BJ (cell line): ENCODE measurements at regions not wholly inside any gene's neighbourhood (a gene's known extent, or its start where the extent isn't known, plus 50 kb on each side); places are given as distances from the start of the nearest gene placed in this dataset.
"Not testable (repeated sequence)": the region's sequence is repeated elsewhere in the genome, so short reads cannot be mapped to it uniquely, and the experiment has no call there.

Experiments used
- CTCF ChIA-PET: fragments of 350-600 bp; formaldehyde crosslinking; extraction: SDS; loops from one replicate; lab custom pipeline; 2021; ENCODE audit warnings: antibody characterized with exemption, inconsistent platforms; lab: Yijun Ruan, JAX
- POLR2A ChIA-PET: fragments of 300-600 bp; sonication (Branson Sonifier 250); formaldehyde crosslinking; extraction: SDS; loops from one replicate; lab custom pipeline; 2021; ENCODE audit warnings: antibody characterized with exemption; lab: Charles Lee
- DNase-seq: peaks from one replicate; pipeline ENCODE4 v3.0.0-alpha.2; 2011; ENCODE audit warnings: low read depth
- H3K27me3 ChIP-seq: 2 replicates; pipeline ENCODE4 v1.6.0; 2011; ENCODE audit warnings: low read length; ENCODE audit not compliant: control insufficient read depth, insufficient read depth
- H3K36me3 ChIP-seq: 2 replicates; pipeline ENCODE4 v1.5.1; 2011; ENCODE audit warnings: low read length; ENCODE audit not compliant: control insufficient read depth, insufficient read depth
- H3K4me3 ChIP-seq: 2 replicates; pipeline ENCODE4 v1.5.1; 2011; ENCODE audit warnings: low read depth, mild to moderate bottlenecking, control low read depth, low read length
- TF ChIP-seq, protein P1 (sequence below): IDR thresholded peaks from 2 replicates; pipeline ENCODE4 v1.5.1; 2011; ENCODE audit warnings: low read depth, mild to moderate bottlenecking, control low read depth, inconsistent platforms, low read length, moderate library complexity; ENCODE audit not compliant: insufficient read depth

DNA sequence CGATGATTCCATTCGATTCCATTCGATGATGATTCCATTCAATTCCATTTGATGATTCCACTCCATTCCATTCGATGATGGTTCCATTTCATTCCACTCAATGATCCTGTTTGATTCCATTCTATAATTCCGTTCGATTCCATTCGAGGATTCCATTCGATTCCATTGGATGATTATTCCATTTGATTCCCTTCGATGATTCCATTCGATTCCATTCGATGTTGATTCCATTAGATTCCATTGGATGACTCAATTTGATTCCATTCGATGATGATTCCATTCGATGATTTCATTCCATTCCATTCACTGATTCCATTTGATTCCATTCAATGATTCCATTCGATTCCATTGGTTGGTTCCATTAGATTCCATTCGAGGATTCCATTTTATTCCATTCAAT lies 1084.4 kb downstream of the RPIA start:
- ChIA-PET CTCF (no interaction called here), POLR2A (no interaction called here)
- DNase-seq: no peak
- Histone ChIP-seq H3K36me3 (no peaks in the 10 kb centered on the region), H3K4me3 (no peak overlapping the region), H3K27me3 (no peaks in the 10 kb centered on the region)
- TF ChIP-seq, protein P1, sequence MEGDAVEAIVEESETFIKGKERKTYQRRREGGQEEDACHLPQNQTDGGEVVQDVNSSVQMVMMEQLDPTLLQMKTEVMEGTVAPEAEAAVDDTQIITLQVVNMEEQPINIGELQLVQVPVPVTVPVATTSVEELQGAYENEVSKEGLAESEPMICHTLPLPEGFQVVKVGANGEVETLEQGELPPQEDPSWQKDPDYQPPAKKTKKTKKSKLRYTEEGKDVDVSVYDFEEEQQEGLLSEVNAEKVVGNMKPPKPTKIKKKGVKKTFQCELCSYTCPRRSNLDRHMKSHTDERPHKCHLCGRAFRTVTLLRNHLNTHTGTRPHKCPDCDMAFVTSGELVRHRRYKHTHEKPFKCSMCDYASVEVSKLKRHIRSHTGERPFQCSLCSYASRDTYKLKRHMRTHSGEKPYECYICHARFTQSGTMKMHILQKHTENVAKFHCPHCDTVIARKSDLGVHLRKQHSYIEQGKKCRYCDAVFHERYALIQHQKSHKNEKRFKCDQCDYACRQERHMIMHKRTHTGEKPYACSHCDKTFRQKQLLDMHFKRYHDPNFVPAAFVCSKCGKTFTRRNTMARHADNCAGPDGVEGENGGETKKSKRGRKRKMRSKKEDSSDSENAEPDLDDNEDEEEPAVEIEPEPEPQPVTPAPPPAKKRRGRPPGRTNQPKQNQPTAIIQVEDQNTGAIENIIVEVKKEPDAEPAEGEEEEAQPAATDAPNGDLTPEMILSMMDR: no peak

DNA sequence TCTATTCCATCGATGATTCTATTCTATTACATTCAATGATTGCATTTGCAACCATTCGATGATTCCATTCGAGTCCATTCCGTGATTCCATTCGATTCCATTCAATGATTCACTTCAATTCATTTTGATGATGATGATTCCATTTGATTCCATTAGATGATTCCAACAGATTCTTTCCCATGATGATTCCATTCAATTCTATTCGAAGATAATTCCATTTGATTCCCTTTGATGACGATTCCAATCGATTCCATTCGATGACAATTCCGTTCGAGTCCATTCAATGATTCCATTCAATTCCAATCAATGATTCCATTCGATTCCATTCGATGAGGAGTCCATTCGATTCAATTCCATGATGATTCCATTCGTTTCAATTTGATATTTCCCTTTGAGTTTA lies 1088.8 kb downstream of the RPIA start:
- Histone ChIP-seq H3K27me3 (no peaks in the 10 kb centered on the region), H3K36me3 (no peaks in the 10 kb centered on the region), H3K4me3 (no peak overlapping the region)
- no peak for DNase-seq
- ChIA-PET POLR2A (no interaction called here), CTCF (no interaction called here)
- TF ChIP-seq, protein P1: no peak

DNA sequence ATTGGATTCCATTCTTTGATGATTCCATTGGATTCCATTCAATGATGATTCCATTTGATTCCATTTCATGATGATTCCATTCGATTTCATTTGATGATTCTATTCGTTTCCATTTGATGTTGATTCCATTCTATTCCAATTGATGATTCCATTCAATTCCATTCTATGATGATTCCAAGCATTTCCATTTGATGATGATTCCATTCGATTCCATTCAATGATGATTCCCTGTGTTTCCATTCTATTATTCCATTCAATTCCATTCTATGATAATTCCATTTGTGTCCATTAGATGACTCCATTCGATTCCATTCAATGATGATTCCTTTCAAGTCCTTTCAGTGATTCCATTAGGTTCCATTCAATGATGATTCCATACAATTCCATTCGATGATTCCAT lies 1090.5 kb downstream of the RPIA start:
- Histone ChIP-seq H3K36me3 (no peaks in the 10 kb centered on the region), H3K27me3 (no peaks in the 10 kb centered on the region), H3K4me3 (no peak overlapping the region)
- DNase-seq: no peak
- TF ChIP-seq, protein P1: no peak
- ChIA-PET CTCF (no interaction called here), POLR2A (no interaction called here)

DNA sequence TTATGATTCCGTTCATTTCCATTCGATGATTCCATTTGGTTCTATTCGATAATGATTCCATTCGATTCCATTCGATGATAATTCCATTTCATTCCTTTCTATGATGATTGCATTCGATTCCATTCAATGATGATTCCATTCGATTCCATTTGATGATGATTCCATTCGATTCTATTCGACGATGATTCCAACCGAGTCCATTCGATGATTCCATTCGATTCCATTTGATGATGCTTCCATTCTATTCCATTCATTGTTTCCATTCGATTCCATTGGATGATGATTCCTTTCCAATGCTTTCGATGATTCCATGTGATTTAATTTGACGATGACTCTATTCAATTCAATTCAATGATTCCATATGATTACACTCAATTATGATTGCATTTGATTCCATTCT lies 1093.5 kb downstream of the RPIA start:
- H3K27me3 ChIP-seq: no peaks in the 10 kb centered on the region
- DNase-seq: no peak
- TF ChIP-seq, protein P1: no peak
- ChIA-PET CTCF (no interaction called here), POLR2A (no interaction called here)
- no peaks in the 10 kb centered on the region for H3K36me3 ChIP-seq
- H3K4me3 ChIP-seq: no peak overlapping the region

DNA sequence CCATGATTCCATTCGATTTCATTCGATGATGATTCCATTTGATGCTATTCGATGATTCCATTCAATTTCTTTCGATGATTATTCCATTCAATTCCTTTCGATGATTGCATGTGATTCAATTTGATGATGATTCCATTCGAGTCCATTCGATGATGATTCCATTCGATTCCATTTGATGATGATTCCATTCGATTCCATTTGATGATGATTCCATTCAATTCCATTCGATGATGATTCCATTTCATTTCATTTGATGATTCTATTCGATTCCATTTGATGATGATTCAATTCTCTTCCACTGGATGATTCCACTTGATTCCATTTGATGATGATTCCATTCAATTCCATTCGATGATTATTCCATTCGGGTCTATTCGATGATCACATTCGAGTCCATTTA lies 1094.1 kb downstream of the RPIA start:
- H3K27me3 ChIP-seq, CTCF ChIA-PET, POLR2A ChIA-PET, H3K36me3 ChIP-seq, DNase-seq, H3K4me3 ChIP-seq: not testable (repeated sequence)

DNA sequence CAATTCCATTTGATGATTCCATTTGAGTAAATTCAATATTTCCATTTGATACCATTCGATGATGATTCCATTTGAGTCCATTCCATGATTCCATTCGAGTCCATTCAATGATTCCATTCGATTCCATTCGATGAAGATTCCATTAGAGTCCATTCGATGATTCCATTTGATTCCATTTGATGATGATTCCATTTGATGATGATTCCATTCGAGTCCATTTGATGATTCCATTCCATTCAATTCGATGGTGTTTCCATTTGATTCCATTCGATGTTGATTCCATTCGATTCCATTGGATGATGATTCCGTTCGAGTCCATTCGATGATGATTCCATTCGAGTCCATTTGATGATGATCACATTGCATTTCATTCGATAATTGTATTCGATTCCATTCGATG lies 1095.2 kb downstream of the RPIA start:
- H3K27me3 ChIP-seq, DNase-seq, CTCF ChIA-PET, H3K36me3 ChIP-seq, H3K4me3 ChIP-seq, POLR2A ChIA-PET: not testable (repeated sequence)

DNA sequence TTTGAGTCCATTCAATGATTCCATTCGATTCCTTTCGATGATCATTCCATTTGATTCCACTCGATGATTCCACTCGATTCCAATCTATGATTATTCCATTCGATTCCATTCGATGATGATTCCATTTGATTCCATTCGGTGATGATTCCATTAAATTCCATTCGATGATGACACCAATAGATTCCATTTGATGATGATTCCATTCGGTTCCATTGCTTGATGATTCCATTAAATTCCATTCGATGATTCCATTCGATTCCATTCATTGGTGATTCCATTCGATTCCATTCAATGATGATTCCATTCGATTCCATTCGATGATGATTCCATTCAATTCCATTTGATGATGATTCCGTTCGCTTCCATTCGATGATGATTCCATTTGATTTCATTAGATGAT lies 1104.1 kb downstream of the RPIA start:
- DNase-seq, H3K36me3 ChIP-seq, H3K4me3 ChIP-seq, POLR2A ChIA-PET, H3K27me3 ChIP-seq, CTCF ChIA-PET: not testable (repeated sequence)
